Panc1 (cell line): ENCODE measurements at regions not wholly inside any gene's neighbourhood (a gene's known extent, or its start where the extent isn't known, plus 50 kb on each side); places are given as distances from the start of the nearest gene placed in this dataset.

Experiments
- ATAC-seq: fragments of 200-7000 bp; cut with Tn5 transposase; 2 replicates; pipeline ENCODE4 v1.9.1; 2020; ENCODE audit warnings: mild to moderate bottlenecking, moderate library complexity
- BruUV-seq: library from RNA; stranded (reverse); fragments of 400-500 nt; replicated peaks from 2 replicates; lab custom pipeline; 2021; lab: Mats Ljungman, UMichigan
- CTCF ChIA-PET: fragments of 300-600 bp; sonication (Branson Sonifier 250); formaldehyde crosslinking; loops from one replicate; lab custom pipeline; 2022; ENCODE audit warnings: antibody characterized with exemption; lab: Charles Lee
- POLR2A ChIA-PET: fragments of 300-600 bp; sonication (Branson Sonifier 250); formaldehyde crosslinking; loops from one replicate; lab custom pipeline; 2022; ENCODE audit warnings: antibody characterized with exemption; lab: Charles Lee
- DNase-seq: peaks from one replicate; pipeline ENCODE4 v3.0.0-alpha.2; 2010; ENCODE audit warnings: low read depth, low spot score
- H3K27ac ChIP-seq: 2 replicates; pipeline ENCODE4 v1.5.1; 2011; ENCODE audit warnings: mild to moderate bottlenecking, low read length, inconsistent platforms
- H3K27me3 ChIP-seq: fragments of 200-500 bp; sonication (Bioruptor generic); 2 replicates; pipeline ENCODE4 v1.6.0; 2014; ENCODE audit warnings: low read length, inconsistent platforms; ENCODE audit not compliant: control insufficient read depth, insufficient read depth
- H3K36me3 ChIP-seq: fragments of 200-500 bp; sonication (Bioruptor generic); 2 replicates; pipeline ENCODE4 v1.5.1; 2014; ENCODE audit warnings: inconsistent platforms, mild to moderate bottlenecking, low read length, moderate library complexity; ENCODE audit not compliant: control insufficient read depth, insufficient read depth
- H3K4me1 ChIP-seq: 2 replicates; pipeline ENCODE4 v1.5.1; 2011; ENCODE audit warnings: inconsistent platforms, mild to moderate bottlenecking, low read length, moderate library complexity; ENCODE audit not compliant: control insufficient read depth, insufficient read depth
- H3K4me3 ChIP-seq, 2 experiments: 2 replicates each; pipeline ENCODE4 v1.5.1; 2011 to 2012; ENCODE audit warnings: low read depth in 2 of 2, low read length in 2 of 2, mild to moderate bottlenecking in 2 of 2, inconsistent platforms in 1 of 2, moderate library complexity in 1 of 2
- H3K9me3 ChIP-seq: fragments of 200-500 bp; sonication (Bioruptor generic); 2 replicates; pipeline ENCODE4 v1.5.1; 2014; ENCODE audit warnings: low read depth, mild to moderate bottlenecking, inconsistent platforms, low read length, moderate library complexity; ENCODE audit not compliant: control insufficient read depth, insufficient read depth
- CTCF ChIP-seq: fragments of 450-650 bp; IDR thresholded peaks from 2 replicates; pipeline ENCODE4 v1.5.1; 2017; ENCODE audit warnings: mild to moderate bottlenecking
- POLR2AphosphoS5 ChIP-seq: IDR thresholded peaks from 2 replicates; pipeline ENCODE4 v1.6.1; 2012; ENCODE audit warnings: mild to moderate bottlenecking, low read depth, low read length, moderate library complexity
- REST ChIP-seq, 2 experiments: IDR thresholded peaks; 2 replicates each; pipeline ENCODE4 v1.6.1; 2011 to 2012; ENCODE audit warnings: low read depth in 2 of 2, control low read depth in 1 of 2, low read length in 1 of 2, mild to moderate bottlenecking in 1 of 2, moderate library complexity in 1 of 2; ENCODE audit not compliant: insufficient read depth in 1 of 2
- SIN3A ChIP-seq: IDR thresholded peaks from 2 replicates; pipeline ENCODE4 v1.6.1; 2012; ENCODE audit warnings: low read depth, mild to moderate bottlenecking, low read length, moderate library complexity, borderline replicate concordance; ENCODE audit not compliant: insufficient read depth
- TCF7L2 ChIP-seq: IDR thresholded peaks from 2 replicates; pipeline ENCODE4 v1.6.1; 2011; ENCODE audit warnings: mild to moderate bottlenecking, low read depth, low read length, inconsistent platforms
- in situ Hi-C: cut with HindIII; loops from 2 replicates; pipeline ENCODE4 v1.10.0; 2016; ENCODE audit warnings: low sequenced_read_pairs, low pct_unique_long_range_greater_than_20kb
- intact Hi-C: fragments of 100-400 bp; cut with micrococcal nuclease; formaldehyde crosslinking; loops from one replicate; pipeline ENCODE4 v1.10.0; 2022; ENCODE audit not compliant: unreplicated experiment

- DNase-seq (no peak), ATAC-seq (no peak)
- no peak for TF ChIP-seq CTCF
- no peak for TF ChIP-seq TCF7L2
- no peak for TF ChIP-seq POLR2AphosphoS5
- TF ChIP-seq REST (IDR thresholded peaks at IDR 0.05; ENCODE audit: insufficient read depth in 1 of 2, low read depth in 2 of 2, low read length in 1 of 2) = no peak
- no peak for TF ChIP-seq SIN3A
- Histone ChIP-seq H3K27ac (no peak overlapping the region), H3K27me3 (no peaks in the 10 kb centered on the region), H3K4me1 (no peaks in the 10 kb centered on the region), H3K4me3 (no peak overlapping the region), H3K9me3 (no peaks in the 10 kb centered on the region), H3K36me3 (no peaks in the 10 kb centered on the region)
- in situ Hi-C loops = no loop called here
- ChIA-PET POLR2A (no interaction called here), CTCF (no interaction called here)
- no TSS peak for BruUV-seq
- intact Hi-C loops = no loop called here
Measured at GRCh38 chr5:147093138-147093537, 141.7 kb upstream of the STK32A start.

GRCh38 chr5:147095740-147096139, 139.1 kb upstream of the STK32A start:
- POLR2A ChIA-PET = no interaction called here

More at GRCh38 chr5:147095740-147096139, 139.1 kb upstream of the STK32A start:
- Histone ChIP-seq H3K36me3 (no peaks in the 10 kb centered on the region), H3K27ac (no peak overlapping the region), H3K4me3 (no peak overlapping the region), H3K9me3 (no peaks in the 10 kb centered on the region), H3K27me3 (no peaks in the 10 kb centered on the region), H3K4me1 (no peaks in the 10 kb centered on the region)
- TF ChIP-seq POLR2AphosphoS5 (no peak), REST (IDR thresholded peaks at IDR 0.05; ENCODE audit: insufficient read depth in 1 of 2, low read depth in 2 of 2, low read length in 1 of 2) (no peak), TCF7L2 (no peak), SIN3A (no peak), CTCF (no peak)
- CTCF ChIA-PET = no interaction called here
- no peak for DNase-seq
- ATAC-seq = no peak
- in situ Hi-C loops (no loop called here), intact Hi-C loops (no loop called here)
- no TSS peak for BruUV-seq
